Vagina (tissue), 2 donors: ENCODE measurements at regions not wholly inside any gene's neighbourhood (a gene's known extent, or its start where the extent isn't known, plus 50 kb on each side); places are given as distances from the start of the nearest gene placed in this dataset.

Experiments
- POLR2A ChIP-seq, 2 donors: fragments of 450-650 bp; IDR thresholded peaks; one replicate each; pipeline ENCODE4 v1.6.1; 2017; ENCODE audit warnings: antibody characterized with exemption in 2 of 2, mild to moderate bottlenecking in 2 of 2, moderate library complexity in 2 of 2
- TF ChIP-seq, protein P1 (sequence below), 3 experiments: fragments of 450-650 bp in 2 of 3; fragments of 200-600 bp in 1 of 3; sonication (generic) in 1 of 3; IDR thresholded peaks; one replicate each; pipeline ENCODE4 v1.5.1; 2017 to 2019; ENCODE audit warnings: antibody characterized with exemption in 3 of 3, mild to moderate bottlenecking in 2 of 3, moderate library complexity in 2 of 3

GRCh38 chr10:4472190-4472904 lies 353.7 kb upstream of the AKR1E2 start:
- no peak for TF ChIP-seq POLR2A (IDR thresholded peaks at IDR 0.05)
- TF ChIP-seq, protein P1, sequence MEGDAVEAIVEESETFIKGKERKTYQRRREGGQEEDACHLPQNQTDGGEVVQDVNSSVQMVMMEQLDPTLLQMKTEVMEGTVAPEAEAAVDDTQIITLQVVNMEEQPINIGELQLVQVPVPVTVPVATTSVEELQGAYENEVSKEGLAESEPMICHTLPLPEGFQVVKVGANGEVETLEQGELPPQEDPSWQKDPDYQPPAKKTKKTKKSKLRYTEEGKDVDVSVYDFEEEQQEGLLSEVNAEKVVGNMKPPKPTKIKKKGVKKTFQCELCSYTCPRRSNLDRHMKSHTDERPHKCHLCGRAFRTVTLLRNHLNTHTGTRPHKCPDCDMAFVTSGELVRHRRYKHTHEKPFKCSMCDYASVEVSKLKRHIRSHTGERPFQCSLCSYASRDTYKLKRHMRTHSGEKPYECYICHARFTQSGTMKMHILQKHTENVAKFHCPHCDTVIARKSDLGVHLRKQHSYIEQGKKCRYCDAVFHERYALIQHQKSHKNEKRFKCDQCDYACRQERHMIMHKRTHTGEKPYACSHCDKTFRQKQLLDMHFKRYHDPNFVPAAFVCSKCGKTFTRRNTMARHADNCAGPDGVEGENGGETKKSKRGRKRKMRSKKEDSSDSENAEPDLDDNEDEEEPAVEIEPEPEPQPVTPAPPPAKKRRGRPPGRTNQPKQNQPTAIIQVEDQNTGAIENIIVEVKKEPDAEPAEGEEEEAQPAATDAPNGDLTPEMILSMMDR (IDR thresholded peaks at IDR 0.05): no peak
